ENCODE measurements at regions not wholly inside any gene's neighbourhood (a gene's known extent, or its start where the extent isn't known, plus 50 kb on each side); places are given as distances from the start of the nearest gene placed in this dataset.

DNA sequence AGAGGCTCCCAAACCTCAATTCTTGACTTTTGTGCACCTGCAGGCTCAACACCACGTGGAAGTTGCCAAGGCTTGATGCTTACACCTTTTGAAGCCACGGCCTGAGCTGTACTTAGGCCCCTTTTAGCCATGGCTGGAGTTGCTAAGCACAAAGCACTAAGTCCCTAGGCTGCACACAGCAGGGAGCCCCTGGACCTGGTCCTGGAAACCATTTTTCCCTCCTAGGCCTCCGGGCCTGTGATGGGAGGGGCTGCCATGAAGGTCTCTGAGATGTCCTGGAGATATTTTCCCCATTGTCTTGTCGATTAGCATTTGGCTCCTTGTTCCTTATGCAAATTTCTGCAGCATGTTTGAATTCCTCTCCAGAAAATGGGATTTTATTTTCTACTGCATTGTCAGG, 247.1 kb upstream of the ARPP21 start:
- no peak for DNase-seq (ENCODE audit: low read depth, low spot score)
- H3K4me3 ChIP-seq (ENCODE audit: low read depth, low read length): no peak overlapping the region
- in situ Hi-C loops (cut with HindIII; ENCODE audit: low sequenced_read_pairs): no loop called here
- TF ChIP-seq, protein P1, sequence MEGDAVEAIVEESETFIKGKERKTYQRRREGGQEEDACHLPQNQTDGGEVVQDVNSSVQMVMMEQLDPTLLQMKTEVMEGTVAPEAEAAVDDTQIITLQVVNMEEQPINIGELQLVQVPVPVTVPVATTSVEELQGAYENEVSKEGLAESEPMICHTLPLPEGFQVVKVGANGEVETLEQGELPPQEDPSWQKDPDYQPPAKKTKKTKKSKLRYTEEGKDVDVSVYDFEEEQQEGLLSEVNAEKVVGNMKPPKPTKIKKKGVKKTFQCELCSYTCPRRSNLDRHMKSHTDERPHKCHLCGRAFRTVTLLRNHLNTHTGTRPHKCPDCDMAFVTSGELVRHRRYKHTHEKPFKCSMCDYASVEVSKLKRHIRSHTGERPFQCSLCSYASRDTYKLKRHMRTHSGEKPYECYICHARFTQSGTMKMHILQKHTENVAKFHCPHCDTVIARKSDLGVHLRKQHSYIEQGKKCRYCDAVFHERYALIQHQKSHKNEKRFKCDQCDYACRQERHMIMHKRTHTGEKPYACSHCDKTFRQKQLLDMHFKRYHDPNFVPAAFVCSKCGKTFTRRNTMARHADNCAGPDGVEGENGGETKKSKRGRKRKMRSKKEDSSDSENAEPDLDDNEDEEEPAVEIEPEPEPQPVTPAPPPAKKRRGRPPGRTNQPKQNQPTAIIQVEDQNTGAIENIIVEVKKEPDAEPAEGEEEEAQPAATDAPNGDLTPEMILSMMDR (IDR thresholded peaks at IDR 0.05; ENCODE audit: low read depth, low read length): no peak

DNA sequence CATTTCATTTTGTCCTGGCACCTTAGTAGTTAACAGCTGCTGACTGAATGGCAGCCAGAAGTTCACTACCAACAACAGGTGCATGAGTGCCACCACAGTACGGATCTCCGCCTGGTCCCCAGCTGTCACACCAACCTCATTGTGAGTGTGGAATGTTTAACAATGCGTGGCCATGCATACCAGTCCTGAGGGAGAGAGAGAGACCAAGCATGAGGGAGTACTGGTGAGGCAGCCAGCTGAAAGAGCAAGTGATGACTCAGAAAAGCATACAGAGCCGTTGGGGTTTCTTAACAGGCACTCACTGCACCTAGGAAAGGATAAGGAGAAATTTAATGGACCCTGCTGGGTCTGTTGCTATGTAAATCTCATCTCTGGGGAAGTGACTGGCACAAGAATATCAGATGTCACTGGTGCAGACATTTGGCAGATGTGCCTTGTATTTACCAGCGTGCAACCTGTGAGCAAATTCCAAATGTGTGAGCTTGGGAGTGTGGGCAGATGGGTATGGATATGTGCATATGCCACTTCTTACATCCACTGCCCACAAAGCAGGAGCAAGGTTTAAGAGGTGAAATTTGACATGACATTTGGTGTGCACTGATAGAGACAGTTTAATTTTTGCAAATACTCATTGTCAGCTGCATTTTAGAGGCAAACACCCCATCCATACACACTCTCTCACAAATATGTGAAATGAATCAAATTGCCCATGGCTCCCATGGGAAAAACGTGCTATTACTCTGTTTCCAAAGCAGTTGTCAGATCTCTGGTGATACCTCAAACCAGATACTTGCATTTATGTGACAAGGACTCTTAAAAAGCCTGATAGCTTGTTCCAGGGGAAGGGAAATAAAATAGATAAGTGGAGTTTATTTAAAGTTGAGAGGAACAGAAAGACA, 245.2 kb upstream of the ARPP21 start:
- TF ChIP-seq, protein P1 (IDR thresholded peaks at IDR 0.05; ENCODE audit: low read depth, low read length): no peak
- no peak overlapping the region for H3K4me3 ChIP-seq (ENCODE audit: low read depth, low read length)
- in situ Hi-C loops (cut with HindIII; ENCODE audit: low sequenced_read_pairs): no loop called here
- peak; percentile 46 for DNase-seq (ENCODE audit: low read depth, low spot score)

DNA sequence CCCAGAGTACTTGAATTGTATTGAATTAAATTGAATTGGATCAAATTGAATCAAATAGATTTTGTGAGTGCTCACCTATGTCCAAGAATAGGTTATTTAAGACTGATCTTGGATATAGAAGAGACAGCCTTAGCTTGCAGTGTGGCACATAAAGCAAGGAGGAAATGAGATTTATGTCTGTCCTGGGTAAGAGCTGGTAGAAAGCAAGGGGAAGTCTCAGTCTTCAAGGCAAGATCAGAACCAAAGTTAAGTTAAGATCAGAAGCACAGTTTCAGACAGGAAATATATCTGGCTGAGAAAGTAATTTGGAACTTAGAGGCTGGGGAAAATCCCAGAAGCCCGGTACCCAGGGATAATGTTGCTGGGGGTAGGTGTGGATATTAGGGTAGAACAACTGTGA, 244.4 kb upstream of the ARPP21 start:
- no peak for DNase-seq (ENCODE audit: low read depth, low spot score)
- H3K4me3 ChIP-seq (ENCODE audit: low read depth, low read length): no peak overlapping the region
- TF ChIP-seq, protein P1 (IDR thresholded peaks at IDR 0.05; ENCODE audit: low read depth, low read length): no peak
- in situ Hi-C loops (cut with HindIII; ENCODE audit: low sequenced_read_pairs): no loop called here

DNA sequence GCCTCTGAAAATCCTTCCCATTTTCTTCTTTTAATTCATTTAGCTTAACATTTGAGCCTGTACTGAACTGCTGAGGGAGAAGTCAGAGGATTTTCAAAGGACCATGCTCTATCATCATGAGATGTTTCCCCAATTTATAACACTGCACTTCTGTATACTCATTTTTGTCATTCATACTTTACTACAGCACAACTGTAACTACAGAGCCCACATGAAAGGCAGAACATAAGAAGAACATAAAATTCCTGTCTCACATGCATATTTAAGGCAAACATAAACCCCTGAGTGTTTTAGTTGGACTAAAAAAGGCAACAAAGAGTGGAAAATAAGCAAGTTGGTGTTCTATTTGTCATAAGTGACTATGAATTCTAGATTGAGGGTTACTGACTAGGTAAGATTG, 237.7 kb upstream of the ARPP21 start:
- TF ChIP-seq, protein P1 (IDR thresholded peaks at IDR 0.05; ENCODE audit: low read depth, low read length): no peak
- DNase-seq (ENCODE audit: low read depth, low spot score): no peak

DNA sequence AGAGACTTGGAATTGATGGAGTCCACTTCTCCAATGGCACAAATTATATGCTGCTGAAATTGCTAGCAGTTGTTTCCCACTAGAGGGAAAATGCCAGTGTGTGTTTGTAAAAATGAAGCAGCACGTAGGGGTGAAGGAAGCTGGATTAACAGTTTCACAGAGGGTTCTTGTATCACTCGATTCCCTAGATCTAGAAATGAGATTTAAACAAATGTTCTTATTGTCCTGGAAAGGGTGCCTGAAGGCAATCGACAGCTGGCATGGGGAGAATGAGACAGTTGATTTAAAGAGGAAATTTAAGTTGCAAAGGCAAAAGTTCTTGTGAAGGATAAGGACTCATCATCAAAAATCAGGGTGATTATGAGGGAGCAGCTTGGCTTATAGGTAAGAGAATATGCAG, 234.8 kb upstream of the ARPP21 start:
- no peak for DNase-seq (ENCODE audit: low read depth, low spot score)
- in situ Hi-C loops (cut with HindIII; ENCODE audit: low sequenced_read_pairs): no loop called here
- no peak overlapping the region for H3K4me3 ChIP-seq (ENCODE audit: low read depth, low read length)
- TF ChIP-seq, protein P1 (IDR thresholded peaks at IDR 0.05; ENCODE audit: low read depth, low read length): no peak

More for the DNA sequence above, 237.7 kb upstream of the ARPP21 start:
- no peak overlapping the region for H3K4me3 ChIP-seq (ENCODE audit: low read depth, low read length)
- in situ Hi-C loops (cut with HindIII; ENCODE audit: low sequenced_read_pairs): no loop called here

DNA sequence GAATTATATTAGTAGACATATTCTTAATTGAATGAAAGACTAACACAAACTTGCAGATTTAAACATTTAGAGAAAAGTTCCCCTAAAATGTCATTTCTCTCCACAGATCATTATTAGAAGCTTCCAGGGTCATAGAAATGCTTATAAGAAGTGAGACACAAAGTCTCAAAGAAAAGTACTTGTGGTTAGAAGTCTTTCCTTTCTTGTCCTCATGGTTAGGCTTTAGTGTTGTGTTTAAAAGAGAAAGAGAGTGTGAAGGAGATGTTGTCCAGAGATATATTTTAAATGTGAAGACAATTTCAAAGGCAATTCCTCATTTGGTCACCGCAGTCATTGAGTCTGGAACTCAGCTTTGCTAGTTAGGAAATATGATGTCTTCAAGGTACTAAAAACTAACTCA, 230.4 kb upstream of the ARPP21 start:
- no peak overlapping the region for H3K4me3 ChIP-seq (ENCODE audit: low read depth, low read length)
- no peak for DNase-seq (ENCODE audit: low read depth, low spot score)
- TF ChIP-seq, protein P1 (IDR thresholded peaks at IDR 0.05; ENCODE audit: low read depth, low read length): no peak
- in situ Hi-C loops (cut with HindIII; ENCODE audit: low sequenced_read_pairs): no loop called here
